ENCODE measurements at regions not wholly inside any gene's neighbourhood (a gene's known extent, or its start where the extent isn't known, plus 50 kb on each side); places are given as distances from the start of the nearest gene placed in this dataset.
"Not testable (repeated sequence)": the region's sequence is repeated elsewhere in the genome, so short reads cannot be mapped to it uniquely, and the experiment has no call there.

DNA sequence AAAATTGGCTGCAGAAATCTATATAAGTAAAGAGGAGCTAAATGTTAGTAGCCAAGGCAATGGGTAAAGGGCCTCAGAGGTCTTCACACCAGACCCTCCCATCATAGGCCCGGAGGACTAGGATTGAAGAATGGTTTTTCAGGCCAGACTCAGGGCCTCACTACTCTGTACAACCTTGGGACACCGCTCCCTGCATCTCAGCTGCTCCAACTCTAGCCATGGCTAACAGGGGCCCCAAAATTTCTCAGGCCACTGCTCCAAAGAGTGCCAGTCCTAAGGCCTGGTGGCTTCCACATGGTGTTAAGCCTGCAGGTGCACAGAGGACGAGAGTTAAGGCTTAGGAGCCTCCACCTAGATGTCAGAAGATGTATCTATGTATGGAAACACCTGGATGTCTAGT is 155.5 kb upstream of the MGAT4C start:
- DNase-seq (ENCODE audit: low read depth) = no peak

DNA sequence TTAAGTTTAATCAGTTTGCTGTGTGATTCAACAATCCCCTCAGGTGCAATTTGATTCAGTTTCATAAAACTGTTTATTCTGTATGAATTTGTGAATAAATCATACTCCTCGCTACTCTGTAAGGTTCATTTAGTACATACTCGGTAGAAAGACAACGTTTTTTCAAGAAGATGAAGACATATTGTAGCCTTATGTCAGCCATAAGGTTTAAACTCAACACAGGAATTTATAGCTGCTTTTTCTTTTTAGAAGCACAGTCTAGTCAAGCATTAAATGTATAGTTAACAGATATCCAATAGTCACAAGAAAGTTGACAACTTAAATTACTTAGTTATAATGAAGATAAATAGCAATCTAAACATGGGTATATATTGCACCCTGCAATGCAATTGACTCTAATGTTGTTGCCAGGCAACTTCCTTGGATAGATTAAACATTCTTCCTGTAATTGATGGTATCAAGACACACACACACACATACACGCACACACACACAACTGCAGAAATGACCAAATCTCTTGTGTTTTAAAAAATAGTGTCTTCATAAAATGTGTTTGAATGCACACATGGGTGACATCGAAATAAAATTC is 151.5 kb upstream of the MGAT4C start:
- no peak for DNase-seq (ENCODE audit: low read depth)

DNA sequence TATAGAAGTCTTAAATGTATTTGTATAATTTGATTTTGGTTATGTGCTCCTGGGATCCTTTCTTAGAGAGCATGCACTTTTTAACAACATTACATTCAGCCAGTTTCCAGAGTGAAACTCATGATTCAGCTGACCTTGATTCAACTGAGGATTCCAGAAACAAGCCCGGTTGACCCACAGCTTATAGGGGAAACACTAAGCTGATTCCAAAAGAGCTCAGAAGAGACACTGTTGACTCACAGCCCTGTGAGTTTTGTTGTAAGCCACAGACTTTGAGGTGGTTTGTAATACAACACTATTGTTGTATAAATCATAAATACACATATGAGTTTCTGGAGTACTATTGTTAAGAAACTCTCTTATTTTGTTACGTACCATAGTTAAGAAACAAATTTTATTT is 133.8 kb upstream of the MGAT4C start:
- DNase-seq (ENCODE audit: low read depth) = peak; percentile 27

DNA sequence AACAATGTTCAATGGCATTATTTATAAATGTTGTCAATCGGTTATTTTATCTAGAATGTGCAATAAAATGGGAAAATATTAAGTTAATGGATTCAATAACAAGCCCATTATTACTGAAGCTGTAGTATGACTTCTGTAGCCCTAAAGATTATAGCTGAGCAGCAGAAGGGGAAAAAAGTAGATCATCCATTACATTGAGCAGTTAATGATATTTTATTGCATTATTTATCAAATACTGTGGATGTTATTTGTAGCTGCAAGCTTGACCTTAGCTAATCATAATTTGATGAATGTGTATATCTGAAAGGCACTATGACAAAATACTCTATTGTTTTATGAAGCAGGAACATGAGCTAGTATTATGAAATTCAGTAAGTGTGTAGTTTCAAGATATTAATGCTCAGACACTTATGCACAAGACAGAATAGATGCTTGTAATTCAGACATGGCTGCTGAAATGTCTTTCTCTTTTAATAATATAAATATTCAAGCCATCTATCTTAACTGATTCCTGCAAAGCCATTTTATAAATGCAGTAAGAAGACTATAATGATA is 131.5 kb upstream of the MGAT4C start:
- DNase-seq (ENCODE audit: low read depth) = no peak

DNA sequence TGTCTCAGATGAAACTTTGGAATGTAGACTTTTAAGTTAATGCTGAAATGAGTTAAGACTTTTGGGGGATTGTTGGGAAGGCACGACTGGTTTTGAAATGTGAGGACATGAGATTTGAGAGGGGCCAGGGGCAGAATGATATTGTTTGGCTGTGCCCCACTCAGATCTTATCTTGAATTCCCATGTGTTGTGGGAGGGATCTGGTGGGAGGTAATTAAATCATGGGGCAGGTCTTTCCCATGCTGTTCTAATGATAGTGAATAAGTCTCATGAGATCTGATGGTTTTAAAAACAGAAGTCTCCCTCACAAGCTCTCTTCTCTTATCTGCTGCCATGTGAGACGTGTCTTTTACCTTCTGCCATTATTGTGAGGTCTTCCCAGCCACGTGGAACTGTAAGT is 127.6 kb upstream of the MGAT4C start:
- not testable (repeated sequence) for DNase-seq (ENCODE audit: low read depth)

DNA sequence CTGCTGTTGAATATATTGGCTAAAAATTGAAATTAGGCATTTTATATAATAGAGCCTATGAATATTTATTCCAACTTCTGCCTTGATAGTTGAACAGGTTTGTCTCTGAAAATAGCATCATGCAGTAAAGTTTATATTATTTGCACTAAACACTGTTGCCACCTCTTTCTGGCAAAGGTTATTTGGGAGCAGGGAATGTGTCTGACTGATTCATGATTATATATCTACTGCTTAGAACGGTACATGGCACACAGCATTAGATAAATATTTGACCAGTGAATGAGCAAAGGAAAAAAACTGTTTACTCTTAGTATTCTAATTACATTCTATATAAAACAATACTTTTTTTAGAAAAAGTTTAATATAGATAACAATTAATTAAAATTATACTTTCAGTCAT is 123.1 kb upstream of the MGAT4C start:
- DNase-seq (ENCODE audit: low read depth) = no peak

DNA sequence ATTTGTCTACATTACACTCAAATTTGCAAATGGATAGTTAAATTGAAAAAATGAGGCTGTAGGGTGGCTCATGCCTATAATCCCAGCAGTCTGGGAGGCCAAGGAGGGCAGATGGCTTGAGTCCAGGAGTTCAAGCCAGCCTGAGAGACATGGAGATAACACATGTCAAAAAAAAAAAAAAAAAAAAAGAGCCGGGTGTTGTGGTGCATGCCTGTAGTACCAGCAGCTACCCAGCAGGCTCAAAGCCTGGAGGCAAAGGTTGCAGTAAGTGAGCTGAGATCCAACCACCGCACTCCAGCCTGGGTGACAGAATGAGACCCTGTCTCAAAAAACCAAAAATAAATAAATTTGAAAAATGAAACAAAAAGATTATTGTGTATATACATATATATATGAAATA is 119.9 kb upstream of the MGAT4C start:
- DNase-seq (ENCODE audit: low read depth) = no peak

DNA sequence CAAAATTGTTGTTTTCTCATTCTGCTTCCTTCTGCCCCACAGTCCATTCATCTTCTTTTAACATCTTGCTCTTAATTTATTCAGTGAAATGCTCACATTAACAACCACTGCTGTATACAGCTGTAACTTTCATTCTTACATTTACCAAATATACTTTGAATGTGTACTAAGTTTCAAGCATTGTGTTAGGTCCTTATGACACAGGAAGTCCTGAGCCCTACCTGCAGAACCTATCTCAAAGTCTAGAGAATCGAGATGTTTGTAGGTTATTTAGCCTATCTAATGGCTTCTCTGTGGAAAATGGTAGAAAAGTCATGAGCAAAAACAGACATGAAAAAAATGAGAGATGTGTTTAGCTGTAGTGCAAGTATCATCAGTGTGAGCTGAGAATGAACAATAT is 117.6 kb upstream of the MGAT4C start:
- DNase-seq (ENCODE audit: low read depth) = no peak

DNA sequence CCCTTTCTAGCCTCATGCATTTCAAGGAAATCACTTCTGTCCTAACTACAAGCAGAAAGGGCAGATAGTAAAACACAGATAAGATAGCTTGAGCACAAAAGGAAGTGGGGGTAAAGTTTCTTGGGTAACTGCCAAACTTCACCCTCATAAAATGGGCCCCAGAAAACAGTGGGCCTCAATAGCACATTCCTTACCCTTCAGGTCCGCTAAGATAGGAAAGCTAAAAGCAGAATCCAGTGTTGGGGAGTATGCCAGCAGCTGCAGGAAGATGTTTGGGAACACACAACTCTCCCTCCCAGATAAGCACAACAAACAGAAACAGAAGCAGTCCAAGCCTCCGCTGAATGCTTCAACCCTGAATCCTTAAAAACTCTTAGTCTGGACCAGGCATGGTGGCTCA is 110.9 kb upstream of the MGAT4C start:
- DNase-seq (ENCODE audit: low read depth) = no peak

DNA sequence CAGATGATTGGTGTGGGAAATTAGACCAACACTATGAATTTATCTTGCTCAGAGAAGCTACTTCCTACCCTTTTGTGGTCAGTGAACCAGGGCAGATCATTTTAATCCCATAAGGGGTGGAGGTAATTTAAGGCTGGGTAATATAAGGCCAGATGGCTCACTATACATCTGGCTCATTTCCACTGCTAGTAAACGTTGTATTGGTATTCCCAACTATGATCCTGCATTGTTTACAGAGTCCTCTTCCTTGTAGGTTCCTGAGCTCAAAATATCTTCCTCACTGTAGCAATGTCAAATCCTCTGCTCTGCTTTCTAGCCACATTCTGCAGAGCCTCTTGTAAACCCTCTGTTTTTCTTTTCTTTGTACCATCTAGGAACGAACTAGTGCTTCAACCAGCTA is 93.0 kb upstream of the MGAT4C start:
- no peak for DNase-seq (ENCODE audit: low read depth)

DNA sequence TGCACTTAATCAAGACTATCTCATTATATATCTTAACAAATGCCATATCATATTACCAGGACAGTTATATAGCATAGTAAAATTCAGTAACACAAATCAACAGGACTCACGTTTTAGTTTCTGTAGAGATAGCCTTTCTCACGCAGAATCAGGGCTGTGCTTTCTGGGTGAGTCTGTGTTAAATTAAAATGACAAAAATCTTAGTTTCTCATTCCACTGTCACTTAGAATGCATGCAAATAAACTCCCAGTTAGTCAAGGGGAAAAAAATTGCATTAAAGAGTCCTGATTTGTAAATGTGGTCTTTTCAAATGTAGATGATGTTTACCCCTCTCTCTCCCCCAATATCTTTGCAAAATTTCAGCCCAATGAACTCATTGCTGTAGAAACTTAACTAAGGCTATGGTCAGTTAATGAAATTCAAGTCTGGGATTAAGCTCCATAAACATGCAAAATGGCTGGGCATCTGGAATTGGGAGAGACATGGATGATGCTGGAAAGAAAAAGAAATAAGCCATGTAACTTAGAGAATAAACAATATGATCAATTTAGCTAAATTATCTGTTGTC is 77.8 kb upstream of the MGAT4C start:
- DNase-seq (ENCODE audit: low read depth) = no peak

DNA sequence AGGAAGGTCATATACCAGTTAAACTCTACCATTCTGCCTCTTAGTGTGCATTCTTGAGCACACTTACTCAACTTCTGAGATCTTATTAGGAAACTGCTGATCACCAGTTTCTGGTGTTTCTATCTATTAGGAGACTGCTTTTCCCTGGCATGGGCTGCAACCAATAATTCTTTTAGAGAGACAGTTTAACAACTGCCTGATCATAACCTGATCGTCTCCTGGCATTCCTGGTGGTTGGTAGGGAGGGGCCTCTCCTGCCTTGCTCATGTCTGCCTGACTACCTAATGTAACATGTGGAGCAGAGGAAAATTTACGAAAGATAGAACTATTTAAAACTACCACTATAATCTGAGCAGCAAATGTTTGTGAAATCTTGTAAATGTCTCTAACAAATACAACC is 75.3 kb upstream of the MGAT4C start:
- DNase-seq (ENCODE audit: low read depth) = no peak

DNA sequence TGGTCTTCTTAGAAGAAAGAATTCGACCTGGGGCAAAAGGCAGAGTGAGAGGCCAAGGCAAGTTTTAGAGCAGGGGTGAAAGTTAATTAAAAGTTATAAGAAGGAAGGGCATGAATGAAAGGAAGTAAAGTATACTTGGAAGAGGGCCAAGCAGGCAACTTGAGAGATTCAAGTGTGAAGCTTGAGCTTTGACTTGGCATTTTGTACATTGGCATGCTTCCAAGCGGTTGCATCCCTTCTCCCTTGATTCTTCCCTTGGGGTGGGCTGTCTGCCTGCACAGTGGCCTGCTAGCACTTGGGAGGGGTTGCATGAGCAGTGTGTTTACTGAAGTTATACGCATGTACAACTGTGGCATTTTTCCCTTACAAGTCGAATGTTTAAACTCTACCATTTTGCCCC is 74.8 kb upstream of the MGAT4C start:
- no peak for DNase-seq (ENCODE audit: low read depth)

DNA sequence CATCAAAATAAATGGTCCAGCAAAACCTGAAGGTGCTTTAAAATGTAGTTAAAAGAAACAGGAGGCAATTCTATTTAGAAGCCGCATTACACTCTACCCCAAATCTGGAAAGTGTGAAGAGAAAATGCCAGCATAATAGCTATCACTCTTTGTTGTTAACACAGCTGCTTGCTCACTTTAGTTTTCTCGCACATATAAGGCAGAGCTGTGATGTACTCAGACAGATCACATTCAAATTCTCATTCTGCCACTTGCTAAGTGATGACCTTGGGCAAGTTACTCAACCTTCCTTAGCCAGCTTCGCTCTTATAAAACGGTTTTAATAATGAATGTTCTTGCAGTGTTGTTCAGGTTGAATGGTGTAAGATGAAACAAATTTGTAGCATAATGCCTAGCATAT is 56.0 kb upstream of the MGAT4C start:
- no peak for DNase-seq (ENCODE audit: low read depth)

Measured in non-pigmented ciliary epithelial cell (primary cell).